H9 (cell line): ENCODE measurements at regions not wholly inside any gene's neighbourhood (a gene's known extent, or its start where the extent isn't known, plus 50 kb on each side); places are given as distances from the start of the nearest gene placed in this dataset.

Experiments
- DNase-seq: peaks from one replicate; pipeline ENCODE4 v3.0.0-alpha.2; 2017
- H2AFZ ChIP-seq: one replicate; pipeline ENCODE4 v1.6.1; 2013; ENCODE audit warnings: mild to moderate bottlenecking, low read length, control low read depth, moderate library complexity
- H2AK5ac ChIP-seq: 2 replicates; pipeline ENCODE4 v1.6.1; 2013; ENCODE audit warnings: low read length, control low read depth, mixed read lengths; ENCODE audit not compliant: insufficient read length
- H2BK120ac ChIP-seq: one replicate; pipeline ENCODE4 v1.6.1; 2013; ENCODE audit warnings: low read depth, mild to moderate bottlenecking, low read length, control low read depth, inconsistent platforms; ENCODE audit not compliant: poor library complexity, severe bottlenecking
- H2BK12ac ChIP-seq: 2 replicates; pipeline ENCODE4 v1.6.1; 2013; ENCODE audit warnings: low read length, control low read depth, mixed read lengths, low read depth; ENCODE audit not compliant: insufficient read length
- H2BK15ac ChIP-seq: 2 replicates; pipeline ENCODE4 v1.6.1; 2013; ENCODE audit warnings: low read depth, low read length, control low read depth
- H2BK20ac ChIP-seq: one replicate; pipeline ENCODE4 v1.6.1; 2013; ENCODE audit warnings: low read depth, mild to moderate bottlenecking, low read length, control low read depth, inconsistent platforms; ENCODE audit not compliant: poor library complexity, severe bottlenecking
- H2BK5ac ChIP-seq: 2 replicates; pipeline ENCODE4 v1.6.1; 2013; ENCODE audit warnings: low read length, control low read depth, mixed read lengths; ENCODE audit not compliant: insufficient read length
- H3K14ac ChIP-seq: 2 replicates; pipeline ENCODE4 v1.6.1; 2013; ENCODE audit warnings: low read length, control low read depth; ENCODE audit not compliant: insufficient read depth
- H3K18ac ChIP-seq: 2 replicates; pipeline ENCODE4 v1.6.1; 2013; ENCODE audit warnings: low read depth, mild to moderate bottlenecking, mixed read lengths, low read length, control low read depth; ENCODE audit not compliant: insufficient read length
- H3K23ac ChIP-seq: 2 replicates; pipeline ENCODE4 v1.6.1; 2013; ENCODE audit warnings: low read length, control low read depth, mixed read lengths, low read depth; ENCODE audit not compliant: insufficient read length
- H3K23me2 ChIP-seq: 2 replicates; pipeline ENCODE4 v1.6.1; 2013; ENCODE audit warnings: low read depth, mild to moderate bottlenecking, mixed read lengths, low read length, control low read depth; ENCODE audit not compliant: insufficient read length, poor library complexity, severe bottlenecking
- H3K27ac ChIP-seq: 2 replicates; pipeline ENCODE4 v1.5.1; 2013; ENCODE audit warnings: low read length, control low read depth, mixed read lengths, low read depth; ENCODE audit not compliant: insufficient read length
- H3K27me3 ChIP-seq: 2 replicates; pipeline ENCODE4 v1.6.1; 2013; ENCODE audit warnings: low read length, control low read depth, inconsistent platforms; ENCODE audit not compliant: insufficient read depth
- H3K4ac ChIP-seq: 2 replicates; pipeline ENCODE4 v1.6.1; 2013; ENCODE audit warnings: low read depth, mild to moderate bottlenecking, control low read depth, inconsistent platforms, low read length, moderate library complexity
- H3K4me1 ChIP-seq: 2 replicates; pipeline ENCODE4 v1.6.1; 2013; ENCODE audit warnings: low read length, control low read depth, inconsistent platforms; ENCODE audit not compliant: insufficient read depth
- H3K4me2 ChIP-seq: 2 replicates; pipeline ENCODE4 v1.6.1; 2013; ENCODE audit warnings: low read length, control low read depth, mixed read lengths; ENCODE audit not compliant: insufficient read length, insufficient read depth
- H3K56ac ChIP-seq: 2 replicates; pipeline ENCODE4 v1.6.1; 2013; ENCODE audit warnings: low read depth, mild to moderate bottlenecking, mixed read lengths, low read length, control low read depth; ENCODE audit not compliant: insufficient read length
- H3K79me1 ChIP-seq: 2 replicates; pipeline ENCODE4 v1.6.1; 2013; ENCODE audit warnings: low read depth, mild to moderate bottlenecking, moderate library complexity, low read length, control low read depth, inconsistent platforms; ENCODE audit not compliant: insufficient read depth, poor library complexity, severe bottlenecking
- H3K79me2 ChIP-seq: 2 replicates; pipeline ENCODE4 v1.6.1; 2013; ENCODE audit warnings: low read length, control low read depth, inconsistent platforms; ENCODE audit not compliant: insufficient read depth
- H3K9ac ChIP-seq: 2 replicates; pipeline ENCODE4 v1.6.1; 2013; ENCODE audit warnings: low read length, control low read depth, mixed read lengths; ENCODE audit not compliant: insufficient read length; ENCODE audit errors: extremely low read depth
- H3K9me3 ChIP-seq: one replicate; pipeline ENCODE4 v1.6.1; 2013; ENCODE audit warnings: low read depth, low read length, inconsistent platforms; ENCODE audit not compliant: control insufficient read depth
- H3T11ph ChIP-seq: one replicate; pipeline ENCODE4 v1.6.1; 2013; ENCODE audit warnings: mild to moderate bottlenecking, low read length, control low read depth, inconsistent platforms
- H4K20me1 ChIP-seq: one replicate; pipeline ENCODE4 v1.6.1; 2013; ENCODE audit not compliant: control insufficient read depth, insufficient read length, insufficient read depth
- H4K5ac ChIP-seq: 2 replicates; pipeline ENCODE4 v1.6.1; 2013; ENCODE audit warnings: low read depth, mild to moderate bottlenecking, mixed read lengths, low read length, control low read depth; ENCODE audit not compliant: insufficient read length
- H4K8ac ChIP-seq: replicated peaks from 2 replicates; pipeline ENCODE4 v1.6.1; 2013; ENCODE audit warnings: low read length, control low read depth, mixed read lengths, low read depth; ENCODE audit not compliant: insufficient read length
- H4K91ac ChIP-seq: 2 replicates; pipeline ENCODE4 v1.6.1; 2013; ENCODE audit warnings: low read depth, mild to moderate bottlenecking, moderate library complexity, mixed read lengths, low read length, control low read depth; ENCODE audit not compliant: insufficient read length
- H3K27ac Mint-ChIP-seq, 3 experiments: 2 replicates in 2 of 3; 3 replicates in 1 of 3; pipeline ENCODE4 v1.8.0; 2020 to 2021; ENCODE audit warnings: mixed read lengths in 3 of 3, mild to moderate bottlenecking in 1 of 3, moderate library complexity in 1 of 3
- H3K27me3 Mint-ChIP-seq: 2 replicates; pipeline ENCODE4 v1.8.0; 2021; ENCODE audit warnings: low read depth, mild to moderate bottlenecking, moderate library complexity, mixed read lengths
- H3K36me3 Mint-ChIP-seq, 3 experiments: 2 replicates in 2 of 3; 3 replicates in 1 of 3; pipeline ENCODE4 v1.8.0; 2020 to 2021; ENCODE audit warnings: low read depth in 3 of 3, mixed read lengths in 3 of 3; ENCODE audit not compliant: insufficient read depth in 1 of 3
- H3K4me1 Mint-ChIP-seq, 2 experiments: 2 replicates each; pipeline ENCODE4 v1.8.0; 2020; ENCODE audit warnings: mixed read lengths in 2 of 2
- H3K4me3 Mint-ChIP-seq, 2 experiments: 2 replicates in 1 of 2; 3 replicates in 1 of 2; pipeline ENCODE4 v1.8.0; 2020 to 2021; ENCODE audit warnings: mild to moderate bottlenecking in 2 of 2, mixed read lengths in 2 of 2, moderate library complexity in 1 of 2
- H3K9me3 Mint-ChIP-seq, 2 experiments: 2 replicates in 1 of 2; 3 replicates in 1 of 2; pipeline ENCODE4 v1.8.0; 2020; ENCODE audit warnings: mild to moderate bottlenecking in 2 of 2, mixed read lengths in 2 of 2, moderate library complexity in 1 of 2
- WGBS: extraction: QIAGEN DNeasy Blood & Tissue Kit; methylation state at CpG from one replicate; pipeline ENCODE4 v1.1.7; 2013; ENCODE audit warnings: missing lambda C conversion rate, low lambda C conversion rate, mixed read lengths; ENCODE audit not compliant: insufficient read length; ENCODE audit errors: extremely low coverage; 5-methylcytosine and 5-hydroxymethylcytosine counted together
- TF ChIP-seq, protein P1 (sequence below): fragments of 200-600 bp; sonication (generic); conservative IDR thresholded peaks from 3 replicates; pipeline ENCODE4 v1.8.0; 2021; ENCODE audit warnings: antibody characterized with exemption, mild to moderate bottlenecking

DNA sequence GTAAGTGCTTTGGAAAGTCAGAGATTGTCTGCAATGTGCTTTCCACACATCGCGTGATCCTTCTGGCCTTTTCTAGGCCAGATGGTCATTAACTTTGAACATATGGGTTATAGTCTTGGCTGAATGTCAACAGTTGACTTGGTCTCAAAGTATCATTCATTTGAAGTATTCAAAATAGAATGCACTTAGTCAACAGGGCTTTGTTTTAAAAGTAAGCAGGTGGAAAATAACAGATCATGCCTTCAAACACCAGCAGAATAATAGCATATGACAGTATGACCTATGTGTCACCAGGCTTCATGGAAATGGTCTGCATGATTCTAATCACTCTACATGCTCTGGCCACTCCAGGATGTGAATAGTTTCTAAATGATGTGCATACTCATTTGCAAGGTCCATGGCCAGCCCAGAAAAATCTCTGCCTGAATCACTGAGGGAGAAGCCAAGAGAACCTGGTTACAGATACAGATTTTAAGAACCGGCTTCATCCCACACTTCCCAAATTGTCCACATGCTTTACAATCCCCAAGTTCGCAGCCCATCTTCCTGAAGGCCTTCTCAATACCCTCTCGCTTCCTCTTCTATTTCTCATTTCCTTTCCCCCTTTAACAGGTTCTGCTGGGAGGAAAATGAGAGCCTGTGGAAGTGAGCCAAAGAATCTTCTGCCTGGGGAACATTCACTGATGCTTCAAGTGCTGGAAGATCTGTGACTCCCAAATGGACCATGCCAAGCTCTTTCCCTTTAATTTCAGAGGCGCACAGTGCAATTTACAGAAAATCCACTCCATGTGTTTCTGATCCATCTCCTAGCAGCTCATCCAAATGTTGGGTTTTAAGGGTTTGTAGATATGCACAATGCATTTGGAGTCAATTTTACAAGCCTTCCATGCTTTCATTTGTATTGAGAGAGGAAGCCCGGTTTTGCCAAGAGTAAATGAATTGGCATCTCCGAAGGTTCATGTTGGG, 122.8 kb upstream of the GDF10 start:
- Histone ChIP-seq H3K14ac (no peak overlapping the region), H2BK20ac (no peak overlapping the region), H2BK15ac (no peak overlapping the region), H4K8ac (no peak overlapping the region), H3K56ac (no peak overlapping the region), H4K5ac (no peak overlapping the region), H3K9ac (no peak overlapping the region), H3K27ac (no peak overlapping the region), H4K91ac (no peak overlapping the region), H3K18ac (no peak overlapping the region), H3K79me2 (no peaks in the 10 kb centered on the region), H3K4ac (no peak overlapping the region), H2BK120ac (no peak overlapping the region), H4K20me1 (no peaks in the 10 kb centered on the region), H3K9me3 (no peaks in the 10 kb centered on the region), H2AK5ac (no peak overlapping the region), H3T11ph (no peak overlapping the region), H2BK12ac (no peak overlapping the region), H3K27me3 (no peaks in the 10 kb centered on the region), H3K23me2 (no peaks in the 10 kb centered on the region), H3K4me2 (no peak overlapping the region), H3K79me1 (no peaks in the 10 kb centered on the region), H3K23ac (no peak overlapping the region), H2BK5ac (no peak overlapping the region), H3K4me1 (no peaks in the 10 kb centered on the region; the same call in 1 of the 2 replicates), H2AFZ (no peak overlapping the region)
- DNase-seq = no peak
- WGBS = no CpG with 5 or more reads among the region's 8 CpGs
- no peaks in the 10 kb centered on the region; a peak in 1 of 5 replicates for H3K9me3 Mint-ChIP-seq
- TF ChIP-seq, protein P1, sequence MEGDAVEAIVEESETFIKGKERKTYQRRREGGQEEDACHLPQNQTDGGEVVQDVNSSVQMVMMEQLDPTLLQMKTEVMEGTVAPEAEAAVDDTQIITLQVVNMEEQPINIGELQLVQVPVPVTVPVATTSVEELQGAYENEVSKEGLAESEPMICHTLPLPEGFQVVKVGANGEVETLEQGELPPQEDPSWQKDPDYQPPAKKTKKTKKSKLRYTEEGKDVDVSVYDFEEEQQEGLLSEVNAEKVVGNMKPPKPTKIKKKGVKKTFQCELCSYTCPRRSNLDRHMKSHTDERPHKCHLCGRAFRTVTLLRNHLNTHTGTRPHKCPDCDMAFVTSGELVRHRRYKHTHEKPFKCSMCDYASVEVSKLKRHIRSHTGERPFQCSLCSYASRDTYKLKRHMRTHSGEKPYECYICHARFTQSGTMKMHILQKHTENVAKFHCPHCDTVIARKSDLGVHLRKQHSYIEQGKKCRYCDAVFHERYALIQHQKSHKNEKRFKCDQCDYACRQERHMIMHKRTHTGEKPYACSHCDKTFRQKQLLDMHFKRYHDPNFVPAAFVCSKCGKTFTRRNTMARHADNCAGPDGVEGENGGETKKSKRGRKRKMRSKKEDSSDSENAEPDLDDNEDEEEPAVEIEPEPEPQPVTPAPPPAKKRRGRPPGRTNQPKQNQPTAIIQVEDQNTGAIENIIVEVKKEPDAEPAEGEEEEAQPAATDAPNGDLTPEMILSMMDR = no peak
- H3K27ac Mint-ChIP-seq = no peak overlapping the region
- peaks cover 8% of the 10 kb centered on the region for H3K27me3 Mint-ChIP-seq
- H3K4me1 Mint-ChIP-seq = peaks cover 11 to 16% of the 10 kb centered on the region in 2 experiments
- no peaks in the 10 kb centered on the region for H3K36me3 Mint-ChIP-seq
- no peak overlapping the region for H3K4me3 Mint-ChIP-seq
